ENCODE measurements at regions not wholly inside any gene's neighbourhood (a gene's known extent, or its start where the extent isn't known, plus 50 kb on each side); places are given as distances from the start of the nearest gene placed in this dataset.
A peak's percentile ranks its signal among the peaks of the same experiment; 100 is the strongest.

GRCh38 chrX:116239944-116240840, 69.6 kb downstream of the AGTR2 start:
- peak overlapping the region in 1 of 2 donors; percentile 18 for H3K4me3 ChIP-seq (replicated peaks in 1 of 2; ENCODE audit: low read depth in 2 of 2, low read length in 2 of 2)
- DNase-seq (ENCODE audit: low read depth in 2 of 2), result peak; percentile 52 to 64
- no peak for TF ChIP-seq CTCF (IDR thresholded peaks at IDR 0.05; ENCODE audit: low read depth, low read length)

GRCh38 chrX:116241001-116241400, 70.5 kb downstream of the AGTR2 start:
- TF ChIP-seq CTCF (IDR thresholded peaks at IDR 0.05; ENCODE audit: low read depth, low read length), result no peak
- DNase-seq (ENCODE audit: low read depth in 2 of 2), result no peak
- no peak overlapping the region for H3K4me3 ChIP-seq (replicated peaks in 1 of 2; ENCODE audit: low read depth in 2 of 2, low read length in 2 of 2)

- TF ChIP-seq CTCF (IDR thresholded peaks at IDR 0.05; ENCODE audit: low read depth, low read length), result no peak
- DNase-seq (ENCODE audit: low read depth in 2 of 2), result no peak
- no peak overlapping the region for H3K4me3 ChIP-seq (replicated peaks in 1 of 2; ENCODE audit: low read depth in 2 of 2, low read length in 2 of 2)
These were observed 72.5 kb downstream of the AGTR2 start for GRCh38 chrX:116243039-116243438.

- TF ChIP-seq CTCF (IDR thresholded peaks at IDR 0.05; ENCODE audit: low read depth, low read length), result no peak
- DNase-seq (ENCODE audit: low read depth in 2 of 2), result peak; percentile 19 to 51
- H3K4me3 ChIP-seq (replicated peaks in 1 of 2; ENCODE audit: low read depth in 2 of 2, low read length in 2 of 2), result no peak overlapping the region
These were observed 75.7 kb downstream of the AGTR2 start for GRCh38 chrX:116246261-116246660.

GRCh38 chrX:116267511-116268040, 97.0 kb downstream of the AGTR2 start:
- no peak overlapping the region for H3K4me3 ChIP-seq (replicated peaks in 1 of 2; ENCODE audit: low read depth in 2 of 2, low read length in 2 of 2)
- DNase-seq (ENCODE audit: low read depth in 2 of 2), result peak in 1 of 2 donors; percentile 38
- TF ChIP-seq CTCF (IDR thresholded peaks at IDR 0.05; ENCODE audit: low read depth, low read length), result no peak

- TF ChIP-seq CTCF (IDR thresholded peaks at IDR 0.05; ENCODE audit: low read depth, low read length), result no peak
- no peak overlapping the region for H3K4me3 ChIP-seq (replicated peaks in 1 of 2; ENCODE audit: low read depth in 2 of 2, low read length in 2 of 2)
- peak; percentile 93 to 95 for DNase-seq (ENCODE audit: low read depth in 2 of 2)
These were observed 101.8 kb downstream of the AGTR2 start for GRCh38 chrX:116272322-116272721.

Data from cardiac fibroblast (primary cell).